ENCODE measurements at regions not wholly inside any gene's neighbourhood (a gene's known extent, or its start where the extent isn't known, plus 50 kb on each side); places are given as distances from the start of the nearest gene placed in this dataset.

GRCh38 chr13:21905486-21905885, 234.6 kb downstream of the FGF9 start:
- no peak for TF ChIP-seq EZH2 (IDR thresholded peaks at IDR 0.05; ENCODE audit: low read depth)
- no peak for TF ChIP-seq CTCF (conservative IDR thresholded peaks at IDR 0.05)
